GM04504 (cell line): ENCODE measurements at regions not wholly inside any gene's neighbourhood (a gene's known extent, or its start where the extent isn't known, plus 50 kb on each side); places are given as distances from the start of the nearest gene placed in this dataset.
A peak's percentile ranks its signal among the peaks of the same experiment; 100 is the strongest.

Experiments used
- DNase-seq: peaks from one replicate; pipeline ENCODE4 v3.0.0-alpha.2; 2012; ENCODE audit warnings: low read depth

GRCh38 chr11:109106151-109106906, 315.7 kb upstream of the C11orf87 start:
- no peak for DNase-seq

GRCh38 chr11:109109150-109109549, 312.8 kb upstream of the C11orf87 start:
- DNase-seq: no peak

GRCh38 chr11:109109571-109110315, 312.2 kb upstream of the C11orf87 start:
- DNase-seq: no peak

GRCh38 chr11:109112261-109112660, 309.7 kb upstream of the C11orf87 start:
- DNase-seq: no peak

GRCh38 chr11:109112821-109113280, 309.1 kb upstream of the C11orf87 start:
- no peak for DNase-seq

GRCh38 chr11:109120341-109120740, 301.6 kb upstream of the C11orf87 start:
- DNase-seq: no peak

- no peak for DNase-seq
These were observed 300.6 kb upstream of the C11orf87 start for GRCh38 chr11:109121173-109121932.

GRCh38 chr11:109123816-109124787, 297.9 kb upstream of the C11orf87 start:
- peak; percentile 20 for DNase-seq

- no peak for DNase-seq
These were observed 291.1 kb upstream of the C11orf87 start for GRCh38 chr11:109130910-109131309.

- no peak for DNase-seq
These were observed 289.5 kb upstream of the C11orf87 start for GRCh38 chr11:109132539-109132938.

- no peak for DNase-seq
These were observed 288.8 kb upstream of the C11orf87 start for GRCh38 chr11:109133159-109133558.

GRCh38 chr11:109135627-109136026, 286.4 kb upstream of the C11orf87 start:
- no peak for DNase-seq

GRCh38 chr11:109138196-109138595, 283.8 kb upstream of the C11orf87 start:
- DNase-seq: no peak

GRCh38 chr11:109140426-109140825, 281.6 kb upstream of the C11orf87 start:
- no peak for DNase-seq

GRCh38 chr11:109140857-109141515, 281.0 kb upstream of the C11orf87 start:
- no peak for DNase-seq

- no peak for DNase-seq
These were observed 276.7 kb upstream of the C11orf87 start for GRCh38 chr11:109145287-109145686.

GRCh38 chr11:109147726-109148125, 274.3 kb upstream of the C11orf87 start:
- DNase-seq: no peak

- no peak for DNase-seq
These were observed 273.3 kb upstream of the C11orf87 start for GRCh38 chr11:109148669-109149068.

- DNase-seq: no peak
These were observed 271.4 kb upstream of the C11orf87 start for GRCh38 chr11:109150581-109150980.

GRCh38 chr11:109153836-109154235, 268.2 kb upstream of the C11orf87 start:
- no peak for DNase-seq

- no peak for DNase-seq
These were observed 266.7 kb upstream of the C11orf87 start for GRCh38 chr11:109155291-109155690.
